B cell (primary cell): ENCODE measurements at regions not wholly inside any gene's neighbourhood (a gene's known extent, or its start where the extent isn't known, plus 50 kb on each side); places are given as distances from the start of the nearest gene placed in this dataset.

Source experiments
- ATAC-seq: fragments of 200-7000 bp; cut with Tn5 transposase; one replicate; pipeline ENCODE4 v1.10.0; 2021; ENCODE audit warnings: low read depth, mild to moderate bottlenecking, moderate number of reproducible peaks, moderate library complexity
- CTCF ChIA-PET: fragments of 350-600 bp; sonication (Branson Sonifier 250); formaldehyde crosslinking; loops from one replicate; lab custom pipeline; 2021; ENCODE audit warnings: antibody characterized with exemption, inconsistent platforms; lab: Charles Lee
- POLR2A ChIA-PET: fragments of 350-600 bp; sonication (Branson Sonifier 250); formaldehyde crosslinking; loops from one replicate; lab custom pipeline; 2021; ENCODE audit warnings: antibody characterized with exemption; lab: Charles Lee
- DNase-seq: peaks from one replicate; pipeline ENCODE4 v3.0.0; 2013
- H2AFZ ChIP-seq: 2 replicates; pipeline ENCODE4 v1.6.1; 2012; ENCODE audit warnings: mild to moderate bottlenecking, low read depth, low read length; ENCODE audit not compliant: insufficient read depth, poor library complexity, severe bottlenecking
- H3K27ac ChIP-seq, 2 donors: 1 replicate in 1 of 2; 2 replicates in 1 of 2; pipeline ENCODE4 v1.5.1; 2012 to 2013; ENCODE audit warnings: low read length in 2 of 2, mild to moderate bottlenecking in 2 of 2, moderate library complexity in 1 of 2
- H3K27me3 ChIP-seq, 4 experiments: fragments of 200-600 bp in 1 of 4; sonication (generic) in 1 of 4; replicated peaks in 1 of 4; 1 replicate in 2 of 4; 2 replicates in 2 of 4; pipeline versions ENCODE4 v1.6.1 to v1.7.0; 2013 to 2016; ENCODE audit warnings: low read length in 3 of 4, mild to moderate bottlenecking in 2 of 4, mixed read lengths in 1 of 4, moderate library complexity in 1 of 4; ENCODE audit not compliant: insufficient read depth in 4 of 4, control insufficient read depth in 3 of 4; ENCODE audit errors: control extremely low read depth in 1 of 4
- H3K36me3 ChIP-seq, 2 experiments: replicated peaks in 1 of 2; 1 replicate in 1 of 2; 2 replicates in 1 of 2; pipeline versions ENCODE4 v1.6.1 to v1.7.1; 2013; ENCODE audit warnings: low read length in 1 of 2; ENCODE audit not compliant: insufficient read depth in 2 of 2, control insufficient read depth in 1 of 2; ENCODE audit errors: control extremely low read depth in 1 of 2, extremely low read depth in 1 of 2
- H3K4me1 ChIP-seq, 2 donors: fragments of 200-600 bp in 1 of 2; sonication (generic) in 1 of 2; 1 replicate in 1 of 2; 2 replicates in 1 of 2; pipeline versions ENCODE4 v1.5.1 to v1.6.1; 2013 to 2017; ENCODE audit warnings: low read length in 2 of 2; ENCODE audit not compliant: control insufficient read depth in 2 of 2, insufficient read depth in 2 of 2
- H3K4me2 ChIP-seq: replicated peaks from 2 replicates; pipeline ENCODE3; 2012; ENCODE audit warnings: mild to moderate bottlenecking, low read depth, low read length; ENCODE audit not compliant: poor library complexity, severe bottlenecking
- H3K4me3 ChIP-seq, 5 experiments: fragments of 200-600 bp in 1 of 5; sonication (generic) in 1 of 5; 1 replicate in 3 of 5; 2 replicates in 2 of 5; pipeline versions ENCODE4 v1.5.1 to v1.7.0; 2011 to 2016; ENCODE audit warnings: low read length in 4 of 5, mild to moderate bottlenecking in 4 of 5, low read depth in 2 of 5, control low read depth in 1 of 5, moderate library complexity in 1 of 5; ENCODE audit not compliant: insufficient read depth in 1 of 5; ENCODE audit errors: control extremely low read depth in 1 of 5, extremely low read depth in 1 of 5
- H3K79me2 ChIP-seq: fragments of 200-600 bp; sonication (generic); one replicate; pipeline ENCODE4 v1.6.0; 2016; ENCODE audit warnings: low read length; ENCODE audit not compliant: control insufficient read depth, insufficient read depth
- H3K9ac ChIP-seq: fragments of 200-600 bp; sonication (generic); 2 replicates; pipeline ENCODE4 v1.6.1; 2017; ENCODE audit warnings: mild to moderate bottlenecking, low read length, moderate library complexity
- H3K9me3 ChIP-seq, 3 donors: one replicate each; pipeline versions ENCODE4 v1.6.1 to v1.7.1; 2013; ENCODE audit warnings: low read length in 2 of 3; ENCODE audit not compliant: control insufficient read depth in 2 of 3, insufficient read depth in 1 of 3; ENCODE audit errors: control extremely low read depth in 1 of 3
- H4K20me1 ChIP-seq: 2 replicates; pipeline ENCODE4 v1.6.0; 2012; ENCODE audit warnings: mild to moderate bottlenecking, low read length; ENCODE audit not compliant: insufficient read depth, control insufficient read depth, poor library complexity, severe bottlenecking
- H3K27ac Mint-ChIP-seq: one replicate; pipeline ENCODE4 v1.8.0; 2021; ENCODE audit warnings: mixed read lengths
- H3K27me3 Mint-ChIP-seq: one replicate; pipeline ENCODE4 v1.8.0; 2021; ENCODE audit warnings: mixed read lengths
- H3K4me1 Mint-ChIP-seq: one replicate; pipeline ENCODE4 v1.8.0; 2021; ENCODE audit warnings: mixed read lengths
- H3K4me3 Mint-ChIP-seq: one replicate; pipeline ENCODE4 v1.8.0; 2021; ENCODE audit warnings: mixed read lengths
- H3K9me3 Mint-ChIP-seq: one replicate; pipeline ENCODE4 v1.8.0; 2022; ENCODE audit warnings: mixed read lengths; ENCODE audit not compliant: insufficient read depth
- CTCF ChIP-seq: fragments of 200-600 bp; IDR thresholded peaks from one replicate; pipeline ENCODE4 v1.8.0; 2022; ENCODE audit warnings: antibody characterized with exemption, mild to moderate bottlenecking
- EZH2 ChIP-seq: IDR thresholded peaks from 2 replicates; pipeline ENCODE4 v1.6.1; 2012; ENCODE audit warnings: borderline replicate concordance, low read depth, mild to moderate bottlenecking, moderate library complexity, low read length; ENCODE audit not compliant: insufficient read depth, poor library complexity, severe bottlenecking
- WGBS: methylation state at CpG from one replicate; pipeline ENCODE4 v1.1.5; 2013; ENCODE audit warnings: missing lambda C conversion rate; ENCODE audit not compliant: insufficient coverage; 5-methylcytosine and 5-hydroxymethylcytosine counted together
- intact Hi-C: fragments of 100-400 bp; cut with micrococcal nuclease; formaldehyde crosslinking; loops from one replicate; pipeline ENCODE4 v1.10.0; 2022

DNA sequence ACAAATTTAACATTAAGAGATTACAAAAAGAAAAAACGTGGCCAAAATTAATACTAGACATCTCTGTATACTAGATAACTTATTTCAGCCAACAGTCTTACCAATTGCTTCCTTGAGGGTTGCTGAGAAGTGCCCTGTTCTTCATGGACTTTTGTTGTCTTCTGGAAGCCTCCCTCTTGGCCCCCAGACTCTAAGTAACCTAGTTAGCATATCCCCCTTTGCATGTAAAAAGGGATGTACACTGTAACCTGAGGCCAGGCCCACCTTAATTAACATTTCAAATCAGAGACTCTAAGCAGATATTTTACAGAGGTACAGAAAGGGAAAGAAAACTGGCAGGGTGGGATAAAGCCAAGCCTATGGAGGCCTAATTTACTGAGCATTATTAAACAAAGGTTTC lies 1047.3 kb downstream of the ADGRL2 start:
- intact Hi-C loops, result no loop called here
- H3K4me1 Mint-ChIP-seq, result no peaks in the 10 kb centered on the region

GRCh38 chr1:82845866-82846265 lies 1045.1 kb downstream of the ADGRL2 start:
- ATAC-seq (no peak), DNase-seq (no peak)
- H3K4me1 ChIP-seq, result no peaks in the 10 kb centered on the region
- no peaks in the 10 kb centered on the region for H3K27me3 Mint-ChIP-seq
- H3K27me3 ChIP-seq, result no peaks in the 10 kb centered on the region
- CTCF ChIA-PET, result no interaction called here
- TF ChIP-seq CTCF, result no peak
- TF ChIP-seq EZH2, result no peak
- no peak overlapping the region for H3K4me3 ChIP-seq
- no peak overlapping the region for H3K27ac Mint-ChIP-seq
- H3K4me1 Mint-ChIP-seq, result no peaks in the 10 kb centered on the region
- H3K27ac ChIP-seq, result no peak overlapping the region
- no peaks in the 10 kb centered on the region for H3K9me3 Mint-ChIP-seq
- no peaks in the 10 kb centered on the region for H4K20me1 ChIP-seq
- POLR2A ChIA-PET, result no interaction called here
- WGBS, result 100% methylated on average over 1 of the region's 2 CpGs
- intact Hi-C loops, result no loop called here
- no peaks in the 10 kb centered on the region for H3K9me3 ChIP-seq
- no peak overlapping the region for H3K4me2 ChIP-seq
- no peaks in the 10 kb centered on the region for H3K36me3 ChIP-seq
- H3K4me3 Mint-ChIP-seq, result no peak overlapping the region
- H2AFZ ChIP-seq, result no peak overlapping the region
- no peak overlapping the region for H3K9ac ChIP-seq
- H3K79me2 ChIP-seq, result no peaks in the 10 kb centered on the region

More for the DNA sequence above, 1047.3 kb downstream of the ADGRL2 start:
- H2AFZ ChIP-seq, result no peak overlapping the region
- H3K27me3 ChIP-seq, result no peaks in the 10 kb centered on the region
- H3K27me3 Mint-ChIP-seq, result no peaks in the 10 kb centered on the region
- no peak overlapping the region for H3K9ac ChIP-seq
- no peak overlapping the region for H3K4me3 ChIP-seq
- no peak for TF ChIP-seq CTCF
- ChIA-PET CTCF (no interaction called here), POLR2A (no interaction called here)
- no peak overlapping the region for H3K4me3 Mint-ChIP-seq
- H3K27ac Mint-ChIP-seq, result no peak overlapping the region
- H3K27ac ChIP-seq, result no peak overlapping the region
- no peaks in the 10 kb centered on the region for H3K9me3 ChIP-seq
- H3K4me1 ChIP-seq, result no peaks in the 10 kb centered on the region
- H4K20me1 ChIP-seq, result no peaks in the 10 kb centered on the region
- H3K4me2 ChIP-seq, result no peak overlapping the region
- no peaks in the 10 kb centered on the region for H3K9me3 Mint-ChIP-seq
- no peaks in the 10 kb centered on the region for H3K36me3 ChIP-seq
- H3K79me2 ChIP-seq, result no peaks in the 10 kb centered on the region
- no CpG with 5 or more reads among the region's 1 CpG for WGBS
- no peak for DNase-seq
- no peak for ATAC-seq
